CD4-positive, alpha-beta T cell treated with Interleukin-17A for 1 hour (primary cell): ENCODE measurements at regions not wholly inside any gene's neighbourhood (a gene's known extent, or its start where the extent isn't known, plus 50 kb on each side); places are given as distances from the start of the nearest gene placed in this dataset.

Experiments used
- DNase-seq: peaks from one replicate; pipeline ENCODE4 v3.0.0-alpha.2; 2020

GRCh38 chr15:59953392-59953883 is 50.7 kb upstream of the FOXB1 start:
- no peak for DNase-seq

- no peak for DNase-seq
Observed at GRCh38 chr15:59952960-59953359, 51.2 kb upstream of the FOXB1 start.

- no peak for DNase-seq
Observed at GRCh38 chr15:59950603-59951388, 53.3 kb upstream of the FOXB1 start.

- DNase-seq: no peak
Observed at GRCh38 chr15:59948924-59949613, 55.0 kb upstream of the FOXB1 start.

- DNase-seq: no peak
Observed at GRCh38 chr15:59946084-59946483, 58.0 kb upstream of the FOXB1 start.

- DNase-seq: no peak
Observed at GRCh38 chr15:59945036-59945435, 59.1 kb upstream of the FOXB1 start.

- DNase-seq: no peak
Observed at GRCh38 chr15:59941612-59942011, 62.5 kb upstream of the FOXB1 start.

- DNase-seq: no peak
Observed at GRCh38 chr15:59940928-59941327, 63.2 kb upstream of the FOXB1 start.

GRCh38 chr15:59940456-59940855 is 63.7 kb upstream of the FOXB1 start:
- no peak for DNase-seq

GRCh38 chr15:59936741-59937140 is 67.4 kb upstream of the FOXB1 start:
- DNase-seq: no peak

- DNase-seq: no peak
Observed at GRCh38 chr15:59933607-59934006, 70.5 kb upstream of the FOXB1 start.

GRCh38 chr15:59931646-59932261 is 72.4 kb upstream of the FOXB1 start:
- DNase-seq: no peak

GRCh38 chr15:59924812-59925522 is 79.1 kb upstream of the FOXB1 start:
- DNase-seq: no peak

GRCh38 chr15:59924096-59924495 is 80.0 kb upstream of the FOXB1 start:
- DNase-seq: no peak

- DNase-seq: no peak
Observed at GRCh38 chr15:59923508-59923907, 80.6 kb upstream of the FOXB1 start.

- peak; percentile 32 for DNase-seq
Observed at GRCh38 chr15:59918994-59919951, 84.8 kb upstream of the FOXB1 start.

- DNase-seq: peak; percentile 73
Observed at GRCh38 chr15:59917504-59918157, 86.5 kb upstream of the FOXB1 start.

- DNase-seq: no peak
Observed at GRCh38 chr15:59906046-59906445, 98.1 kb upstream of the FOXB1 start.

GRCh38 chr15:59905176-59905575 is 98.9 kb upstream of the FOXB1 start:
- no peak for DNase-seq

GRCh38 chr15:59904450-59905135 is 99.5 kb upstream of the FOXB1 start:
- no peak for DNase-seq

GRCh38 chr15:59896663-59897074 is 107.4 kb upstream of the FOXB1 start:
- DNase-seq: no peak
